WTC11 (cell line): ENCODE measurements at regions not wholly inside any gene's neighbourhood (a gene's known extent, or its start where the extent isn't known, plus 50 kb on each side); places are given as distances from the start of the nearest gene placed in this dataset.

Experiments used
- ATAC-seq: fragments of 200-7000 bp; cut with Tn5 transposase; 2 replicates; pipeline ENCODE4 v1.10.0; 2021; ENCODE audit warnings: mild to moderate bottlenecking, moderate library complexity
- CTCF ChIA-PET: fragments of 300-600 bp; sonication (Branson Sonifier 250); formaldehyde crosslinking; loops from one replicate; lab custom pipeline; 2021; ENCODE audit warnings: antibody characterized with exemption; lab: Charles Lee
- POLR2A ChIA-PET: fragments of 350-600 bp; sonication (Branson Sonifier 250); formaldehyde crosslinking; loops from one replicate; lab custom pipeline; 2021; ENCODE audit warnings: antibody characterized with exemption; lab: Charles Lee
- DNase-seq: peaks from one replicate; pipeline ENCODE4 v3.0.0; 2021; ENCODE audit warnings: low spot score
- H3K27ac Mint-ChIP-seq: 2 replicates; pipeline ENCODE4 v1.8.0; 2021; ENCODE audit warnings: mixed read lengths
- H3K27me3 Mint-ChIP-seq: 2 replicates; pipeline ENCODE4 v1.8.0; 2021; ENCODE audit warnings: low read depth, mild to moderate bottlenecking, moderate library complexity, mixed read lengths
- H3K36me3 Mint-ChIP-seq: 2 replicates; pipeline ENCODE4 v1.8.0; 2021; ENCODE audit warnings: mixed read lengths
- H3K4me1 Mint-ChIP-seq: 2 replicates; pipeline ENCODE4 v1.8.0; 2022; ENCODE audit warnings: mixed read lengths
- H3K4me3 Mint-ChIP-seq: 2 replicates; pipeline ENCODE4 v1.8.0; 2021; ENCODE audit warnings: mild to moderate bottlenecking, moderate library complexity, mixed read lengths
- H3K9me3 Mint-ChIP-seq: 2 replicates; pipeline ENCODE4 v1.8.0; 2021; ENCODE audit warnings: mixed read lengths
- ATF1 ChIP-seq: sonication (generic); formaldehyde crosslinking; IDR thresholded peaks from 2 replicates; pipeline ENCODE4 v1.8.1; 2023; ENCODE audit warnings: mild to moderate bottlenecking, moderate library complexity, missing genetic modification reagents
- CBFB ChIP-seq: sonication (generic); formaldehyde crosslinking; IDR thresholded peaks from 2 replicates; pipeline ENCODE4 v1.8.1; 2022; ENCODE audit warnings: mild to moderate bottlenecking, low read depth, missing genetic modification reagents
- EMX1 ChIP-seq: fragments of 250-450 bp; sonication (Bioruptor Pico); IDR thresholded peaks from 2 replicates; pipeline ENCODE4 v1.8.0; 2021; ENCODE audit warnings: mild to moderate bottlenecking
- ESRRA ChIP-seq: sonication (generic); formaldehyde crosslinking; IDR thresholded peaks from 2 replicates; pipeline ENCODE4 v1.8.1; 2022; ENCODE audit warnings: mild to moderate bottlenecking, missing genetic modification reagents, borderline replicate concordance
- ETV6 ChIP-seq: sonication (generic); formaldehyde crosslinking; IDR thresholded peaks from 2 replicates; pipeline ENCODE4 v1.8.1; 2022; ENCODE audit warnings: mild to moderate bottlenecking, missing genetic modification reagents
- FOXP4 ChIP-seq: sonication (generic); formaldehyde crosslinking; IDR thresholded peaks from 2 replicates; pipeline ENCODE4 v1.8.0; 2022; ENCODE audit warnings: mild to moderate bottlenecking, missing genetic modification reagents
- GTF2I ChIP-seq: fragments of 250-450 bp; sonication (Bioruptor Pico); conservative IDR thresholded peaks from 2 replicates; pipeline ENCODE4 v1.4.0; 2021; ENCODE audit warnings: mild to moderate bottlenecking
- MXD4 ChIP-seq: fragments of 250-450 bp; sonication (Bioruptor Pico); IDR thresholded peaks from 2 replicates; pipeline ENCODE4 v1.8.0; 2021; ENCODE audit warnings: mild to moderate bottlenecking, moderate library complexity, borderline replicate concordance
- OVOL2 ChIP-seq: fragments of 250-450 bp; sonication (Bioruptor Pico); IDR thresholded peaks from 2 replicates; pipeline ENCODE4 v1.9.0; 2021; ENCODE audit warnings: mild to moderate bottlenecking, borderline replicate concordance
- SMAD4 ChIP-seq: sonication (generic); formaldehyde crosslinking; IDR thresholded peaks from 2 replicates; pipeline ENCODE4 v1.8.0; 2022; ENCODE audit warnings: mild to moderate bottlenecking, missing genetic modification reagents
- TCF7 ChIP-seq: sonication (generic); formaldehyde crosslinking; IDR thresholded peaks from 2 replicates; pipeline ENCODE4 v1.8.0; 2022; ENCODE audit warnings: mild to moderate bottlenecking, low read depth, missing genetic modification reagents, moderate library complexity
- TEAD4 ChIP-seq: sonication (generic); formaldehyde crosslinking; IDR thresholded peaks from 2 replicates; pipeline ENCODE4 v1.8.0; 2022; ENCODE audit warnings: mild to moderate bottlenecking, missing genetic modification reagents
- USF1 ChIP-seq: sonication (generic); formaldehyde crosslinking; IDR thresholded peaks from 2 replicates; pipeline ENCODE4 v1.8.0; 2022; ENCODE audit warnings: mild to moderate bottlenecking, missing genetic modification reagents
- ZBTB43 ChIP-seq: sonication (generic); formaldehyde crosslinking; IDR thresholded peaks from 2 replicates; pipeline ENCODE4 v1.8.1; 2023; ENCODE audit warnings: mild to moderate bottlenecking, missing genetic modification reagents
- ZNF416 ChIP-seq: fragments of 250-450 bp; sonication (Bioruptor Pico); IDR thresholded peaks from 2 replicates; pipeline ENCODE4 v1.9.0; 2021; ENCODE audit warnings: mild to moderate bottlenecking, inconsistent platforms
- ZNF512 ChIP-seq: sonication (generic); formaldehyde crosslinking; IDR thresholded peaks from 2 replicates; pipeline ENCODE4 v1.8.1; 2022; ENCODE audit warnings: missing genetic modification reagents, borderline replicate concordance
- TF ChIP-seq, protein P1 (sequence below): fragments of 250-450 bp; sonication (Bioruptor Pico); IDR thresholded peaks from 2 replicates; pipeline ENCODE4 v1.8.0; 2021; ENCODE audit warnings: mild to moderate bottlenecking
- TF ChIP-seq, protein P2 (sequence below): sonication (generic); formaldehyde crosslinking; IDR thresholded peaks from 2 replicates; pipeline ENCODE4 v1.8.0; 2023; ENCODE audit warnings: mild to moderate bottlenecking, missing genetic modification reagents
- TF ChIP-seq, protein P3 (sequence below): fragments of 250-450 bp; sonication (Bioruptor Pico); IDR thresholded peaks from 2 replicates; pipeline ENCODE4 v1.9.0; 2021; ENCODE audit warnings: mild to moderate bottlenecking, borderline replicate concordance

DNA sequence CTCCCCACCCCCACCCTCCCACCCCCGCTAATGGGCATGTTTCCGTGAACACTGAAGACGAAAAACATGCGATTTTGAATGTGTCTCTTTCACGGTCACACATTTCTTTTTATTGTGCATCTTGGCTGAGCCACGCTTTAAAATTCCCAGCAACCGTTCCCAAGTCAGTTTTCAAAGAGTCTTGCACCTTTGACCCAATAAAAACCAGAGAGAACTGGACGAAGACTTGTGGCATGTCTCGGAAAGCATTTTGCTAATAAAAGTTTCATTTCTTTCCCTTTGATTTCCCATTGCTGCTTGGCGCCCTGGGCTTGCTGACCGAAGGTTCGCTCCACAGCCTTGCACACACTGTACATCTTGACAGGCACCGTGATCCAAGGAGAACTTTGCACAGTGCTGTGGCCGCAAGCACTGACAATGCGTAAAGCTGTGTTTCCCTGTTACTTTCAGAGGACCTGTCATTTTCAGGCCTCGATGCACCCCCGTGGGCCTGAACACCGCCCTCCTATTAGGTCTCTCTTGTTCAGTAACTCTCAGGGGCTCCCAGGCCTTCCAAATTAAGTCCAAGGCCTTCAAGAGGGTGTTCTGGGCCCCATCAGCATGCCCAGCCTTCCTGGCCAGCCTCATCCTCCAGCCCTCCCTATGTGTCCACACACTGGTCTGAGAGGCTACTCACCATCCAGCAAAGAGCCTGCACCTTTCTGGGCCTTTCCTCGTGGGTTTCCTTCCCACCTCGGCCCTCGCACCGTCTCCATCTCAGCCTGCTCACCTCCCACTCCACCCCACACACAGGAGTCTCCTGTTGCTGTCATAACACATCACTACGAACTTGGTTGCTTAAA, 63.4 kb upstream of the DIO3 start:
- POLR2A ChIA-PET = no interaction called here
- DNase-seq (no peak), ATAC-seq (no peak)
- Mint-ChIP-seq H3K27ac (no peak overlapping the region), H3K4me1 (peaks cover 31% of the 10 kb centered on the region), H3K9me3 (peaks cover 18% of the 10 kb centered on the region), H3K4me3 (no peak overlapping the region), H3K36me3 (peaks cover 6% of the 10 kb centered on the region), H3K27me3 (peaks cover 16% of the 10 kb centered on the region; the same call in 1 of the 2 replicates)
- TF ChIP-seq, protein P1, sequence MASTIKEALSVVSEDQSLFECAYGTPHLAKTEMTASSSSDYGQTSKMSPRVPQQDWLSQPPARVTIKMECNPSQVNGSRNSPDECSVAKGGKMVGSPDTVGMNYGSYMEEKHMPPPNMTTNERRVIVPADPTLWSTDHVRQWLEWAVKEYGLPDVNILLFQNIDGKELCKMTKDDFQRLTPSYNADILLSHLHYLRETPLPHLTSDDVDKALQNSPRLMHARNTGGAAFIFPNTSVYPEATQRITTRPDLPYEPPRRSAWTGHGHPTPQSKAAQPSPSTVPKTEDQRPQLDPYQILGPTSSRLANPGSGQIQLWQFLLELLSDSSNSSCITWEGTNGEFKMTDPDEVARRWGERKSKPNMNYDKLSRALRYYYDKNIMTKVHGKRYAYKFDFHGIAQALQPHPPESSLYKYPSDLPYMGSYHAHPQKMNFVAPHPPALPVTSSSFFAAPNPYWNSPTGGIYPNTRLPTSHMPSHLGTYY (CRISPR knock-in tag) = no peak
- no peak for TF ChIP-seq ZNF416
- no peak for TF ChIP-seq CBFB
- no peak for TF ChIP-seq SMAD4
- TF ChIP-seq ESRRA (CRISPR knock-in tag) = no peak
- TF ChIP-seq, protein P2, sequence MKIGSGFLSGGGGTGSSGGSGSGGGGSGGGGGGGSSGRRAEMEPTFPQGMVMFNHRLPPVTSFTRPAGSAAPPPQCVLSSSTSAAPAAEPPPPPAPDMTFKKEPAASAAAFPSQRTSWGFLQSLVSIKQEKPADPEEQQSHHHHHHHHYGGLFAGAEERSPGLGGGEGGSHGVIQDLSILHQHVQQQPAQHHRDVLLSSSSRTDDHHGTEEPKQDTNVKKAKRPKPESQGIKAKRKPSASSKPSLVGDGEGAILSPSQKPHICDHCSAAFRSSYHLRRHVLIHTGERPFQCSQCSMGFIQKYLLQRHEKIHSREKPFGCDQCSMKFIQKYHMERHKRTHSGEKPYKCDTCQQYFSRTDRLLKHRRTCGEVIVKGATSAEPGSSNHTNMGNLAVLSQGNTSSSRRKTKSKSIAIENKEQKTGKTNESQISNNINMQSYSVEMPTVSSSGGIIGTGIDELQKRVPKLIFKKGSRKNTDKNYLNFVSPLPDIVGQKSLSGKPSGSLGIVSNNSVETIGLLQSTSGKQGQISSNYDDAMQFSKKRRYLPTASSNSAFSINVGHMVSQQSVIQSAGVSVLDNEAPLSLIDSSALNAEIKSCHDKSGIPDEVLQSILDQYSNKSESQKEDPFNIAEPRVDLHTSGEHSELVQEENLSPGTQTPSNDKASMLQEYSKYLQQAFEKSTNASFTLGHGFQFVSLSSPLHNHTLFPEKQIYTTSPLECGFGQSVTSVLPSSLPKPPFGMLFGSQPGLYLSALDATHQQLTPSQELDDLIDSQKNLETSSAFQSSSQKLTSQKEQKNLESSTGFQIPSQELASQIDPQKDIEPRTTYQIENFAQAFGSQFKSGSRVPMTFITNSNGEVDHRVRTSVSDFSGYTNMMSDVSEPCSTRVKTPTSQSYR (CRISPR knock-in tag) = no peak
- no peak for TF ChIP-seq TCF7
- no peak for TF ChIP-seq ATF1
- CTCF ChIA-PET = interaction anchor here (0.6 to 0.7 kb wide), 2 partner anchors 67 to 102 kb away, joined by 3 read pairs; no protein-coding TSS in a partner anchor

- Mint-ChIP-seq H3K9me3 (peaks cover 15% of the 10 kb centered on the region), H3K4me1 (peaks cover 31% of the 10 kb centered on the region), H3K4me3 (no peak overlapping the region), H3K36me3 (peaks cover 5% of the 10 kb centered on the region), H3K27me3 (peaks cover 16% of the 10 kb centered on the region; the same call in 1 of the 2 replicates), H3K27ac (no peak overlapping the region)
- no peak for DNase-seq
- ATAC-seq = no peak
- POLR2A ChIA-PET = no interaction called here
- CTCF ChIA-PET = interaction anchor here (0.6 kb wide), 1 partner anchor 103 kb away, joined by 3 read pairs; no protein-coding TSS in a partner anchor
- no peak for TF ChIP-seq OVOL2 (CRISPR knock-in tag)
- no peak for TF ChIP-seq EMX1 (CRISPR knock-in tag)
- no peak for TF ChIP-seq FOXP4
- TF ChIP-seq USF1 = no peak
- TF ChIP-seq MXD4 (CRISPR knock-in tag) = no peak
- no peak for TF ChIP-seq GTF2I (CRISPR knock-in tag)
- TF ChIP-seq TEAD4 (CRISPR knock-in tag) = no peak
- TF ChIP-seq ZNF512 (CRISPR knock-in tag) = no peak
- TF ChIP-seq, protein P3, sequence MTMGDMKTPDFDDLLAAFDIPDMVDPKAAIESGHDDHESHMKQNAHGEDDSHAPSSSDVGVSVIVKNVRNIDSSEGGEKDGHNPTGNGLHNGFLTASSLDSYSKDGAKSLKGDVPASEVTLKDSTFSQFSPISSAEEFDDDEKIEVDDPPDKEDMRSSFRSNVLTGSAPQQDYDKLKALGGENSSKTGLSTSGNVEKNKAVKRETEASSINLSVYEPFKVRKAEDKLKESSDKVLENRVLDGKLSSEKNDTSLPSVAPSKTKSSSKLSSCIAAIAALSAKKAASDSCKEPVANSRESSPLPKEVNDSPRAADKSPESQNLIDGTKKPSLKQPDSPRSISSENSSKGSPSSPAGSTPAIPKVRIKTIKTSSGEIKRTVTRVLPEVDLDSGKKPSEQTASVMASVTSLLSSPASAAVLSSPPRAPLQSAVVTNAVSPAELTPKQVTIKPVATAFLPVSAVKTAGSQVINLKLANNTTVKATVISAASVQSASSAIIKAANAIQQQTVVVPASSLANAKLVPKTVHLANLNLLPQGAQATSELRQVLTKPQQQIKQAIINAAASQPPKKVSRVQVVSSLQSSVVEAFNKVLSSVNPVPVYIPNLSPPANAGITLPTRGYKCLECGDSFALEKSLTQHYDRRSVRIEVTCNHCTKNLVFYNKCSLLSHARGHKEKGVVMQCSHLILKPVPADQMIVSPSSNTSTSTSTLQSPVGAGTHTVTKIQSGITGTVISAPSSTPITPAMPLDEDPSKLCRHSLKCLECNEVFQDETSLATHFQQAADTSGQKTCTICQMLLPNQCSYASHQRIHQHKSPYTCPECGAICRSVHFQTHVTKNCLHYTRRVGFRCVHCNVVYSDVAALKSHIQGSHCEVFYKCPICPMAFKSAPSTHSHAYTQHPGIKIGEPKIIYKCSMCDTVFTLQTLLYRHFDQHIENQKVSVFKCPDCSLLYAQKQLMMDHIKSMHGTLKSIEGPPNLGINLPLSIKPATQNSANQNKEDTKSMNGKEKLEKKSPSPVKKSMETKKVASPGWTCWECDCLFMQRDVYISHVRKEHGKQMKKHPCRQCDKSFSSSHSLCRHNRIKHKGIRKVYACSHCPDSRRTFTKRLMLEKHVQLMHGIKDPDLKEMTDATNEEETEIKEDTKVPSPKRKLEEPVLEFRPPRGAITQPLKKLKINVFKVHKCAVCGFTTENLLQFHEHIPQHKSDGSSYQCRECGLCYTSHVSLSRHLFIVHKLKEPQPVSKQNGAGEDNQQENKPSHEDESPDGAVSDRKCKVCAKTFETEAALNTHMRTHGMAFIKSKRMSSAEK (CRISPR knock-in tag) = no peak
- TF ChIP-seq ZBTB43 (CRISPR knock-in tag) = no peak
- TF ChIP-seq ETV6 (CRISPR knock-in tag) = no peak
Observed at GRCh38 chr14:101498526-101498860, 62.8 kb upstream of the DIO3 start.
